ENCODE measurements at regions not wholly inside any gene's neighbourhood (a gene's known extent, or its start where the extent isn't known, plus 50 kb on each side); places are given as distances from the start of the nearest gene placed in this dataset.

- TF ChIP-seq POLR2A (IDR thresholded peaks at IDR 0.05) (no peak), CTCF (IDR thresholded peaks at IDR 0.05) (no peak)
These were observed 145.6 kb upstream of the GALNT17 start for GRCh38 chr7:70986297-70986696.
